IMR-90 (cell line): ENCODE measurements at regions not wholly inside any gene's neighbourhood (a gene's known extent, or its start where the extent isn't known, plus 50 kb on each side); places are given as distances from the start of the nearest gene placed in this dataset.
"Not testable (repeated sequence)": the region's sequence is repeated elsewhere in the genome, so short reads cannot be mapped to it uniquely, and the experiment has no call there.

ENCODE experiments used
- BHLHE40 ChIP-seq: fragments of 150-350 bp; IDR thresholded peaks from 2 replicates; pipeline ENCODE4 v1.6.1; 2016; ENCODE audit warnings: mild to moderate bottlenecking, low read depth, low read length
- FOS ChIP-seq: fragments of 150-350 bp; IDR thresholded peaks from 2 replicates; pipeline ENCODE4 v1.6.1; 2016; ENCODE audit warnings: low read depth, low read length
- MAFK ChIP-seq: IDR thresholded peaks from 2 replicates; pipeline ENCODE4 v1.6.1; 2012; ENCODE audit warnings: low read depth, low read length, improper control_type of control experiment
- MAZ ChIP-seq: IDR thresholded peaks from 2 replicates; pipeline ENCODE4 v1.6.1; 2012; ENCODE audit warnings: low read depth, mild to moderate bottlenecking, low read length, improper control_type of control experiment, moderate library complexity, borderline replicate concordance
- MXI1 ChIP-seq: IDR thresholded peaks from 2 replicates; pipeline ENCODE4 v1.6.1; 2012; ENCODE audit warnings: low read depth, mild to moderate bottlenecking, low read length, moderate library complexity, borderline replicate concordance
- POLR2A ChIP-seq: IDR thresholded peaks from 2 replicates; pipeline ENCODE4 v1.6.1; 2012; ENCODE audit warnings: mild to moderate bottlenecking, low read depth, low read length
- RAD21 ChIP-seq: IDR thresholded peaks from 2 replicates; pipeline ENCODE4 v1.6.1; 2012; ENCODE audit warnings: low read length, improper control_type of control experiment
- RCOR1 ChIP-seq: IDR thresholded peaks from 2 replicates; pipeline ENCODE4 v1.6.1; 2012; ENCODE audit warnings: mild to moderate bottlenecking, low read length, improper control_type of control experiment; ENCODE audit not compliant: insufficient replicate concordance
- RFX5 ChIP-seq: IDR thresholded peaks from 2 replicates; pipeline ENCODE4 v1.8.0; 2012; ENCODE audit warnings: low read depth, mild to moderate bottlenecking, low read length, moderate library complexity
- TF ChIP-seq, protein P1 (sequence below): conservative IDR thresholded peaks from 2 replicates; pipeline ENCODE4 v1.5.1; 2012; ENCODE audit warnings: mild to moderate bottlenecking, low read depth, low read length, improper control_type of control experiment
- TF ChIP-seq, protein P2 (sequence below): fragments of 150-350 bp; IDR thresholded peaks from 2 replicates; pipeline ENCODE4 v1.6.1; 2017; ENCODE audit warnings: mild to moderate bottlenecking, antibody characterized with exemption, low read length, low read depth

DNA sequence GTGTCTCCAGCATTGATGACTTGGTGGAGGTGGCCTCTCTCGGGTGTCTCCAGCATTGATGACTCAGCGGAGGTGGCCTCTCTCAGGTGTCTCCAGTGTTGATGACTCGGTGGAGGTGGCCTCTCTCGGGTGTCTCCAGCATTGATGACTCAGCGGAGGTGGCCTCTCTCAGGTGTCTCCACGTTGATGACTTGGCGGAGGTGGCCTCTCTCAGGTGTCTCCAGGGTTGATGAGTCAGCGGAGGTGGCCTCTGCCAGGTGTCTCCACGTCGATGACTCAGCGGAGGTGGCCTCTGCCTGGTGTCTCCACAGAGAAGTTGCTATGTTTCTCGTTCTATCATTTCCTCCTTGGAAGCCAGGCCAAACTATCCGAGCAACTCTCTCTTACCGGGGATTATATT is 87.7 kb downstream of the ASMT start:
- not testable (repeated sequence) for TF ChIP-seq RFX5, MAFK, POLR2A, BHLHE40, MAZ, RAD21, FOS, MXI1, RCOR1
- TF ChIP-seq, protein P1, sequence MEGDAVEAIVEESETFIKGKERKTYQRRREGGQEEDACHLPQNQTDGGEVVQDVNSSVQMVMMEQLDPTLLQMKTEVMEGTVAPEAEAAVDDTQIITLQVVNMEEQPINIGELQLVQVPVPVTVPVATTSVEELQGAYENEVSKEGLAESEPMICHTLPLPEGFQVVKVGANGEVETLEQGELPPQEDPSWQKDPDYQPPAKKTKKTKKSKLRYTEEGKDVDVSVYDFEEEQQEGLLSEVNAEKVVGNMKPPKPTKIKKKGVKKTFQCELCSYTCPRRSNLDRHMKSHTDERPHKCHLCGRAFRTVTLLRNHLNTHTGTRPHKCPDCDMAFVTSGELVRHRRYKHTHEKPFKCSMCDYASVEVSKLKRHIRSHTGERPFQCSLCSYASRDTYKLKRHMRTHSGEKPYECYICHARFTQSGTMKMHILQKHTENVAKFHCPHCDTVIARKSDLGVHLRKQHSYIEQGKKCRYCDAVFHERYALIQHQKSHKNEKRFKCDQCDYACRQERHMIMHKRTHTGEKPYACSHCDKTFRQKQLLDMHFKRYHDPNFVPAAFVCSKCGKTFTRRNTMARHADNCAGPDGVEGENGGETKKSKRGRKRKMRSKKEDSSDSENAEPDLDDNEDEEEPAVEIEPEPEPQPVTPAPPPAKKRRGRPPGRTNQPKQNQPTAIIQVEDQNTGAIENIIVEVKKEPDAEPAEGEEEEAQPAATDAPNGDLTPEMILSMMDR, result not testable (repeated sequence)
- TF ChIP-seq, protein P2, sequence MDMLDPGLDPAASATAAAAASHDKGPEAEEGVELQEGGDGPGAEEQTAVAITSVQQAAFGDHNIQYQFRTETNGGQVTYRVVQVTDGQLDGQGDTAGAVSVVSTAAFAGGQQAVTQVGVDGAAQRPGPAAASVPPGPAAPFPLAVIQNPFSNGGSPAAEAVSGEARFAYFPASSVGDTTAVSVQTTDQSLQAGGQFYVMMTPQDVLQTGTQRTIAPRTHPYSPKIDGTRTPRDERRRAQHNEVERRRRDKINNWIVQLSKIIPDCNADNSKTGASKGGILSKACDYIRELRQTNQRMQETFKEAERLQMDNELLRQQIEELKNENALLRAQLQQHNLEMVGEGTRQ, result not testable (repeated sequence)
